BJ (cell line): ENCODE measurements at regions not wholly inside any gene's neighbourhood (a gene's known extent, or its start where the extent isn't known, plus 50 kb on each side); places are given as distances from the start of the nearest gene placed in this dataset.

Source experiments
- CTCF ChIA-PET: fragments of 350-600 bp; formaldehyde crosslinking; extraction: SDS; loops from one replicate; lab custom pipeline; 2021; ENCODE audit warnings: antibody characterized with exemption, inconsistent platforms; lab: Yijun Ruan, JAX
- POLR2A ChIA-PET: fragments of 300-600 bp; sonication (Branson Sonifier 250); formaldehyde crosslinking; extraction: SDS; loops from one replicate; lab custom pipeline; 2021; ENCODE audit warnings: antibody characterized with exemption; lab: Charles Lee
- DNase-seq: peaks from one replicate; pipeline ENCODE4 v3.0.0-alpha.2; 2011; ENCODE audit warnings: low read depth
- H3K27me3 ChIP-seq: 2 replicates; pipeline ENCODE4 v1.6.0; 2011; ENCODE audit warnings: low read length; ENCODE audit not compliant: control insufficient read depth, insufficient read depth
- H3K36me3 ChIP-seq: 2 replicates; pipeline ENCODE4 v1.5.1; 2011; ENCODE audit warnings: low read length; ENCODE audit not compliant: control insufficient read depth, insufficient read depth
- H3K4me3 ChIP-seq: 2 replicates; pipeline ENCODE4 v1.5.1; 2011; ENCODE audit warnings: low read depth, mild to moderate bottlenecking, control low read depth, low read length
- CTCF ChIP-seq: IDR thresholded peaks from 2 replicates; pipeline ENCODE4 v1.5.1; 2011; ENCODE audit warnings: low read depth, mild to moderate bottlenecking, control low read depth, inconsistent platforms, low read length, moderate library complexity; ENCODE audit not compliant: insufficient read depth

DNA sequence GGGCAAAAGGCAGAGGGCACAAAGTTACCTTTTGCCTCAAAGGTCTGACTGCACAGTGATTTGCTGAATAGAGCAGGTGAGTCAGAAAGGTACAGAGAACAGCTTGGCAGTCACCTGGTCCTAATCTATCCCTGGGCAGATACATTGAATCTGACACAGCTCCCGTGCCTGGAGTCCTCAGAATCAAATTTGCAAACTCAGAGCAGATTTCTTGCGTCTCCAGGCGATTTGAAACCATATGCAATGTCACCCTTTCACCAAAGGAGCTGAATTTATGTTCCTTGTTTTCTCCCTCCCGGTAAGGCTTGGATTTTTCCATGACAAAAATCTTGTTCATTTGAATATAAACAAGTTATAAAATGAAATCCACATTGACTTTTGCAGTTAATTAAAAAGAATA lies 81.6 kb upstream of the SNAP25 start:
- ChIA-PET CTCF (interaction anchor here (2.0 kb wide), 1 partner anchor 158 kb away, joined by 4 read pairs; no protein-coding TSS in a partner anchor), POLR2A (no interaction called here)
- Histone ChIP-seq H3K4me3 (no peak overlapping the region), H3K36me3 (no peaks in the 10 kb centered on the region), H3K27me3 (peaks cover 3% of the 10 kb centered on the region)
- no peak for TF ChIP-seq CTCF
- no peak for DNase-seq

DNA sequence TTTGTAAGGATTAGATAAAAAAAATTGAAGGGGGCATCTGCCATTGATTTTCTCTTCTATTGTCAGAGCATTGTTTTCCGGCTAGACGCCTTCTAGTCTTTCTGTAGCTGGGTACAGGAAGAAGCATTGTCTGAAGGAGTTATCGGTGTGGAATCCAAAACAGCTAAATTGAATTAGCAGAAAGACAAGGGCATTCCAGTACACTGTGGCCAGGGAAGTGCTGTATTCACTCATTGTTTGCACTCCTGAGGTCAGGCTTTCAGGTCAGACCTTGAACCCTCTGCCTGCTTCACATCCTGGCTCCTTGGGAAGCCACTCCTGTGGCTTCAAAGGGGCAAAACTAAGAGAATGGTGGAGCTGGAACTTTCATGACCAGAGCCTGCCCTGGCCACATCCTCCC lies 81.1 kb upstream of the SNAP25 start:
- no peak for TF ChIP-seq CTCF
- no peak for DNase-seq
- H3K36me3 ChIP-seq: no peaks in the 10 kb centered on the region
- peaks cover 3% of the 10 kb centered on the region for H3K27me3 ChIP-seq
- H3K4me3 ChIP-seq: no peak overlapping the region
- CTCF ChIA-PET: interaction anchor here (1.2 to 2.0 kb wide), 2 partner anchors 33 to 158 kb away, joined by 4 read pairs; no protein-coding TSS in a partner anchor
- POLR2A ChIA-PET: no interaction called here

DNA sequence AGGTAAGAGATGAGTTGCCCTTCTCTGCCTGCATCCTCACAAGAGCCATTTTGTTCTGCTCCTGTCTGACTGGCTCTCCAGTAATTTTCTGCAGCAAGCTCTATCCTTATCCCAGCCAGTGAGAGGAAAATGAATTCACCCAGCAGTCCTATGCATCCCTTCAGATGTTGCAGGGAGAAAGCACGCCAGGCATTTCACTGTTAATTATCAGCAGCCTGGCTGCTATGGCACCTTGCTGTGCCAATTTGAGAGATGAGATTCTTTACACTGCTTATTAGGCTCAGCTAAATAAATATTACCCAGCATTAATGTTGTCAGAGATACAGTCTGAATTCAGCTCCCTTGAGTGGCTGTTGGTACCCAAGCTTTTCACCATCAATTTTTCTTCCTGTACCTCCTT lies 61.1 kb upstream of the SNAP25 start:
- Histone ChIP-seq H3K4me3 (no peak overlapping the region), H3K36me3 (no peaks in the 10 kb centered on the region), H3K27me3 (peaks cover 5% of the 10 kb centered on the region)
- ChIA-PET POLR2A (no interaction called here), CTCF (interaction anchor here (1.1 kb wide), 1 partner anchor 36 kb away, joined by 3 read pairs; no protein-coding TSS in a partner anchor)
- no peak for DNase-seq
- TF ChIP-seq CTCF: no peak

DNA sequence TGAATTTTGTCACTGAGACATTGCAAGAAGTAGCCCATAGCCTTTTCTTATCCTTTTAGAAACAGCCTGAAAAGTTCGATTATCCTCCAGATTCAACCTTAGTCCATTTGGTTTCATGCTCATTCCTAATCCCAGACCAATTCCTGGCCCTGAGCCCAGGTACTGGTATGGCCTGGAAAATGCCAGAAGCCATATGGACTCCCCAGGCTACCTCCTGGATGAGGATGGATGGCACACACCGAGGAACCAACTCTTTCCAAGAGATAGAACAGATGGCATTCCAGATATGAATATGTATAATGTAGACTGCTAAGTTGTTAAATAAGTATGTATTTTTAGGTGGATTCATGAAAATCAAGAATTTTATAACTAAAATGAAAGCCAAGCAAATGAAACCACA lies 51.6 kb upstream of the SNAP25 start:
- Histone ChIP-seq H3K4me3 (no peak overlapping the region), H3K36me3 (no peaks in the 10 kb centered on the region), H3K27me3 (peaks cover 4% of the 10 kb centered on the region; the same call in 1 of the 2 replicates)
- DNase-seq: no peak
- CTCF ChIA-PET: interaction anchor here (1.1 kb wide), 1 partner anchor 8 kb away, joined by 3 read pairs; no protein-coding TSS in a partner anchor
- POLR2A ChIA-PET: no interaction called here
- no peak for TF ChIP-seq CTCF

GRCh38 chr20:10167594-10167993 lies 51.0 kb upstream of the SNAP25 start:
- POLR2A ChIA-PET: no interaction called here
- Histone ChIP-seq H3K4me3 (no peak overlapping the region), H3K36me3 (no peaks in the 10 kb centered on the region), H3K27me3 (peaks cover 4% of the 10 kb centered on the region; the same call in 1 of the 2 replicates)
- TF ChIP-seq CTCF: no peak
- DNase-seq: no peak
- CTCF ChIA-PET: interaction anchor here (1.1 kb wide), 1 partner anchor 12 kb away, joined by 3 read pairs; no protein-coding TSS in a partner anchor
